A673 (cell line): ENCODE measurements at regions not wholly inside any gene's neighbourhood (a gene's known extent, or its start where the extent isn't known, plus 50 kb on each side); places are given as distances from the start of the nearest gene placed in this dataset.

Experiments used
- BruUV-seq: library from RNA; stranded (reverse); fragments of 400-500 nt; replicated peaks from 2 replicates; lab custom pipeline; 2021; lab: Mats Ljungman, UMichigan
- CTCF ChIA-PET: fragments of 300-600 bp; sonication (Branson Sonifier 250); formaldehyde crosslinking; loops from one replicate; lab custom pipeline; 2022; ENCODE audit warnings: antibody characterized with exemption; lab: Charles Lee
- POLR2A ChIA-PET: fragments of 300-600 bp; sonication (Branson Sonifier 250); formaldehyde crosslinking; loops from one replicate; lab custom pipeline; 2022; ENCODE audit warnings: antibody characterized with exemption; ENCODE audit not compliant: low non-redundant PET; lab: Charles Lee
- DNase-seq: peaks from one replicate; pipeline ENCODE4 v3.0.0-alpha.2; 2015; ENCODE audit warnings: low spot score
- H3K27ac ChIP-seq: fragments of 200-600 bp; sonication (generic); 2 replicates; pipeline ENCODE4 v1.5.1; 2016; ENCODE audit warnings: mixed run types, low read depth, mild to moderate bottlenecking, mixed read lengths, antibody characterized with exemption, low read length; ENCODE audit not compliant: poor library complexity, severe bottlenecking
- H3K27me3 ChIP-seq: fragments of 200-600 bp; sonication (generic); replicated peaks from 2 replicates; pipeline ENCODE4 v1.6.1; 2017; ENCODE audit warnings: mixed run types, low read depth, mild to moderate bottlenecking, mixed read lengths, antibody characterized with exemption, low read length; ENCODE audit not compliant: insufficient read depth, poor library complexity
- H3K36me3 ChIP-seq: fragments of 200-600 bp; sonication (generic); 2 replicates; pipeline ENCODE4 v1.6.1; 2016; ENCODE audit warnings: mixed run types, mild to moderate bottlenecking, mixed read lengths, antibody characterized with exemption, low read length; ENCODE audit not compliant: insufficient read depth, poor library complexity, severe bottlenecking
- H3K4me1 ChIP-seq: fragments of 200-600 bp; sonication (generic); 2 replicates; pipeline ENCODE4 v1.6.1; 2017; ENCODE audit warnings: mixed run types, mild to moderate bottlenecking, mixed read lengths, antibody characterized with exemption, low read length; ENCODE audit not compliant: insufficient read depth, poor library complexity, severe bottlenecking
- H3K4me3 ChIP-seq: fragments of 200-600 bp; sonication (generic); 2 replicates; pipeline ENCODE4 v1.5.1; 2016; ENCODE audit warnings: low read depth, mixed run types, mild to moderate bottlenecking, mixed read lengths, low read length; ENCODE audit not compliant: poor library complexity, severe bottlenecking
- H3K9me3 ChIP-seq: fragments of 200-600 bp; sonication (generic); 2 replicates; pipeline ENCODE4 v1.6.1; 2016; ENCODE audit warnings: mixed run types, low read depth, mild to moderate bottlenecking, mixed read lengths, antibody characterized with exemption, low read length; ENCODE audit not compliant: poor library complexity, severe bottlenecking
- CTCF ChIP-seq: fragments of 300-800, 200-600 bp; sonication (generic); conservative IDR thresholded peaks from 2 replicates; pipeline ENCODE4 v1.5.1; 2017; ENCODE audit warnings: low read depth, mild to moderate bottlenecking, antibody characterized with exemption, low read length, moderate library complexity, mixed read lengths
- EZH2 ChIP-seq: fragments of 200-600 bp; sonication (generic); IDR thresholded peaks from 2 replicates; pipeline ENCODE4 v1.6.1; 2017; ENCODE audit warnings: borderline replicate concordance, low read depth, mild to moderate bottlenecking, mixed read lengths, antibody characterized with exemption, low read length; ENCODE audit not compliant: poor library complexity, severe bottlenecking
- intact Hi-C: fragments of 100-400 bp; cut with micrococcal nuclease; formaldehyde crosslinking; loops from one replicate; pipeline ENCODE4 v1.10.0; 2022; ENCODE audit not compliant: unreplicated experiment

GRCh38 chr1:38258085-38258627, 211.6 kb upstream of the POU3F1 start:
- no peak for DNase-seq
- no peak for TF ChIP-seq EZH2
- no peak for TF ChIP-seq CTCF
- H3K4me1 ChIP-seq: no peaks in the 10 kb centered on the region
- no peaks in the 10 kb centered on the region for H3K9me3 ChIP-seq
- H3K4me3 ChIP-seq: no peak overlapping the region
- intact Hi-C loops: no loop called here
- no peak overlapping the region for H3K27ac ChIP-seq
- ChIA-PET POLR2A (interaction anchor here (0.6 to 0.7 kb wide), 2 partner anchors 68 to 231 kb away, joined by 3 read pairs; no protein-coding TSS in a partner anchor), CTCF (interaction anchor here (0.6 kb wide), 1 partner anchor 525 kb away, joined by 3 read pairs; no protein-coding TSS in a partner anchor)
- no peaks in the 10 kb centered on the region for H3K27me3 ChIP-seq
- BruUV-seq: no TSS peak
- H3K36me3 ChIP-seq: no peaks in the 10 kb centered on the region

- DNase-seq: no peak
- CTCF ChIA-PET: no interaction called here
- no peaks in the 10 kb centered on the region for H3K36me3 ChIP-seq
- TF ChIP-seq CTCF: no peak
- no peak for TF ChIP-seq EZH2
- POLR2A ChIA-PET: no interaction called here
- intact Hi-C loops: no loop called here
- no peak overlapping the region for H3K4me3 ChIP-seq
- H3K27ac ChIP-seq: no peak overlapping the region
- no TSS peak for BruUV-seq
- no peaks in the 10 kb centered on the region for H3K4me1 ChIP-seq
- H3K9me3 ChIP-seq: no peaks in the 10 kb centered on the region
- H3K27me3 ChIP-seq: no peaks in the 10 kb centered on the region
Observed at GRCh38 chr1:38257374-38257773, 210.8 kb upstream of the POU3F1 start.

GRCh38 chr1:38256072-38256471, 209.5 kb upstream of the POU3F1 start:
- Histone ChIP-seq H3K36me3 (no peaks in the 10 kb centered on the region), H3K27ac (no peak overlapping the region), H3K4me3 (no peak overlapping the region), H3K9me3 (no peaks in the 10 kb centered on the region), H3K4me1 (no peaks in the 10 kb centered on the region), H3K27me3 (no peaks in the 10 kb centered on the region)
- intact Hi-C loops: no loop called here
- POLR2A ChIA-PET: no interaction called here
- CTCF ChIA-PET: no interaction called here
- no peak for DNase-seq
- no TSS peak for BruUV-seq
- TF ChIP-seq EZH2 (no peak), CTCF (no peak)
